Thyroid gland (tissue), 4 donors: ENCODE measurements at regions not wholly inside any gene's neighbourhood (a gene's known extent, or its start where the extent isn't known, plus 50 kb on each side); places are given as distances from the start of the nearest gene placed in this dataset.

ENCODE experiments used
- DNase-seq, 2 donors: peaks; one replicate each; pipeline ENCODE4 v3.0.0-alpha.2; 2019
- H3K27ac ChIP-seq, 3 donors: fragments of 200-600 bp; sonication (generic); 1 replicate in 2 of 3; 2 replicates in 1 of 3; pipeline ENCODE4 v1.5.1; 2016 to 2019; ENCODE audit warnings: mild to moderate bottlenecking in 1 of 3, moderate library complexity in 1 of 3
- H3K27me3 ChIP-seq: fragments of 200-600 bp; sonication (generic); one replicate; pipeline ENCODE4 v1.5.1; 2019
- H3K36me3 ChIP-seq, 2 donors: fragments of 200-600 bp; sonication (generic); one replicate each; pipeline ENCODE4 v1.5.1; 2016 to 2019
- H3K4me1 ChIP-seq, 2 donors: fragments of 200-600 bp; sonication (generic); one replicate each; pipeline ENCODE4 v1.5.1; 2017 to 2019
- H3K4me3 ChIP-seq, 3 donors: fragments of 200-600 bp; sonication (generic); replicated peaks in 1 of 3; 1 replicate in 2 of 3; 2 replicates in 1 of 3; pipeline ENCODE4 v1.5.1; 2016; ENCODE audit warnings: mild to moderate bottlenecking in 1 of 3
- H3K9me3 ChIP-seq: fragments of 200-600 bp; sonication (generic); one replicate; pipeline ENCODE4 v1.5.1; 2017
- CTCF ChIP-seq, 6 experiments: fragments of 200-600 bp in 3 of 6; fragments of 450-650 bp in 3 of 6; sonication (generic) in 3 of 6; IDR thresholded peaks; one replicate each; pipeline ENCODE4 v1.5.1; 2016 to 2019; ENCODE audit warnings: antibody characterized with exemption in 6 of 6, mild to moderate bottlenecking in 2 of 6, inconsistent platforms in 1 of 6, moderate library complexity in 1 of 6
- POLR2A ChIP-seq, 2 donors: fragments of 450-650 bp; IDR thresholded peaks; one replicate each; pipeline ENCODE4 v1.6.1; 2017; ENCODE audit warnings: antibody characterized with exemption in 2 of 2, mild to moderate bottlenecking in 2 of 2, moderate library complexity in 1 of 2
- WGBS, 2 donors: methylation state at CpG; one replicate each; pipeline ENCODE4 v1.1.5; 2017; 5-methylcytosine and 5-hydroxymethylcytosine counted together
- intact Hi-C: fragments of 100-400 bp; cut with DNase I; formaldehyde crosslinking; loops from one replicate; pipeline ENCODE4 v1.15.1; 2023

- Histone ChIP-seq H3K36me3 (no peaks in the 10 kb centered on the region), H3K9me3 (no peaks in the 10 kb centered on the region), H3K27ac (no peak overlapping the region), H3K27me3 (no peaks in the 10 kb centered on the region), H3K4me3 (no peak overlapping the region), H3K4me1 (no peaks in the 10 kb centered on the region)
- 64 to 70% methylated on average over 4 of the region's 4 CpGs for WGBS, 2 donors
- intact Hi-C loops: no loop called here
- no peak for DNase-seq
- TF ChIP-seq POLR2A (IDR thresholded peaks at IDR 0.05) (no peak), CTCF (IDR thresholded peaks at IDR 0.05) (no peak)
These were observed 207.4 kb downstream of the MAF start for GRCh38 chr16:79393127-79393526.

GRCh38 chr16:79392081-79392480 is 208.5 kb downstream of the MAF start:
- TF ChIP-seq CTCF (IDR thresholded peaks at IDR 0.05) (no peak), POLR2A (IDR thresholded peaks at IDR 0.05) (no peak)
- H3K9me3 ChIP-seq: no peaks in the 10 kb centered on the region
- no peaks in the 10 kb centered on the region for H3K4me1 ChIP-seq
- no peaks in the 10 kb centered on the region for H3K27me3 ChIP-seq
- no peak overlapping the region for H3K4me3 ChIP-seq
- no peak for DNase-seq
- intact Hi-C loops: no loop called here
- no peaks in the 10 kb centered on the region for H3K36me3 ChIP-seq
- no peak overlapping the region for H3K27ac ChIP-seq

- Histone ChIP-seq H3K36me3 (no peaks in the 10 kb centered on the region), H3K27me3 (no peaks in the 10 kb centered on the region), H3K4me3 (no peak overlapping the region), H3K4me1 (no peaks in the 10 kb centered on the region), H3K27ac (no peak overlapping the region), H3K9me3 (no peaks in the 10 kb centered on the region)
- no peak for TF ChIP-seq POLR2A (IDR thresholded peaks at IDR 0.05)
- no peak for TF ChIP-seq CTCF (IDR thresholded peaks at IDR 0.05)
- intact Hi-C loops: no loop called here
- 93 to 94% methylated on average over 11 of the region's 11 CpGs for WGBS, 2 donors
- DNase-seq: no peak
These were observed 209.1 kb downstream of the MAF start for GRCh38 chr16:79391395-79391794.

GRCh38 chr16:79390481-79391051 is 210.0 kb downstream of the MAF start:
- no peaks in the 10 kb centered on the region for H3K27me3 ChIP-seq

GRCh38 chr16:79388396-79388795 is 212.1 kb downstream of the MAF start:
- H3K27ac ChIP-seq: no peak overlapping the region
- DNase-seq: no peak
- no peaks in the 10 kb centered on the region for H3K36me3 ChIP-seq
- H3K4me1 ChIP-seq: no peaks in the 10 kb centered on the region
- WGBS, 2 donors: 98 to 99% methylated on average over 1 of the region's 1 CpG
- intact Hi-C loops: no loop called here
- no peak for TF ChIP-seq POLR2A (IDR thresholded peaks at IDR 0.05)
- no peak for TF ChIP-seq CTCF (IDR thresholded peaks at IDR 0.05)
- no peaks in the 10 kb centered on the region for H3K9me3 ChIP-seq
- H3K27me3 ChIP-seq: no peaks in the 10 kb centered on the region
- no peak overlapping the region for H3K4me3 ChIP-seq

More at GRCh38 chr16:79390481-79391051, 210.0 kb downstream of the MAF start:
- intact Hi-C loops: no loop called here
- WGBS, 2 donors: 73 to 83% methylated on average over 9 of the region's 9 CpGs
- TF ChIP-seq POLR2A (IDR thresholded peaks at IDR 0.05) (no peak), CTCF (IDR thresholded peaks at IDR 0.05) (no peak)
- no peak overlapping the region for H3K27ac ChIP-seq
- no peaks in the 10 kb centered on the region for H3K9me3 ChIP-seq
- H3K4me3 ChIP-seq: no peak overlapping the region
- no peaks in the 10 kb centered on the region for H3K36me3 ChIP-seq
- no peaks in the 10 kb centered on the region for H3K4me1 ChIP-seq
- no peak for DNase-seq
